HAP-1 (cell line): ENCODE measurements at regions not wholly inside any gene's neighbourhood (a gene's known extent, or its start where the extent isn't known, plus 50 kb on each side); places are given as distances from the start of the nearest gene placed in this dataset.

ENCODE experiments used
- DNase-seq, 2 experiments: peaks; one replicate each; pipeline ENCODE4 v3.0.0-alpha.2; 2016 to 2020; ENCODE audit warnings: low spot score in 2 of 2
- H3K27me3 ChIP-seq: fragments of 250-450 bp; sonication (Bioruptor Pico); 2 replicates; pipeline ENCODE4 v1.5.1; 2020; ENCODE audit warnings: low read depth, mild to moderate bottlenecking, moderate library complexity
- H3K36me3 ChIP-seq: fragments of 250-450 bp; sonication (Bioruptor Pico); replicated peaks from 2 replicates; pipeline ENCODE4 v1.5.1; 2020; ENCODE audit warnings: mild to moderate bottlenecking
- H3K4me1 ChIP-seq: fragments of 250-450 bp; sonication (Bioruptor Pico); 2 replicates; pipeline ENCODE4 v1.5.1; 2020; ENCODE audit warnings: mild to moderate bottlenecking
- H3K4me3 ChIP-seq: fragments of 250-450 bp; sonication (Bioruptor Pico); 2 replicates; pipeline ENCODE4 v1.5.1; 2020; ENCODE audit warnings: mild to moderate bottlenecking, moderate library complexity
- H3K9me3 ChIP-seq: fragments of 250-450 bp; sonication (Bioruptor Pico); 2 replicates; pipeline ENCODE4 v1.5.1; 2020; ENCODE audit warnings: mild to moderate bottlenecking, moderate library complexity
- in situ Hi-C: fragments of 300-500 bp; cut with MboI; formaldehyde crosslinking; loops from 3 replicates; pipeline ENCODE4 v1.14.3; 2020; ENCODE audit warnings: low sequenced_read_pairs, inconsistent platforms, mixed read lengths

- DNase-seq: no peak
- Histone ChIP-seq H3K27me3 (no peaks in the 10 kb centered on the region; the same call in 1 of the 2 replicates), H3K36me3 (no peaks in the 10 kb centered on the region), H3K9me3 (no peaks in the 10 kb centered on the region), H3K4me1 (no peaks in the 10 kb centered on the region), H3K4me3 (no peak overlapping the region)
- in situ Hi-C loops: no loop called here
These were observed 176.2 kb downstream of the ADGRL4 start for GRCh38 chr1:78830321-78830720.

GRCh38 chr1:78831731-78832360 is 174.7 kb downstream of the ADGRL4 start:
- Histone ChIP-seq H3K9me3 (no peaks in the 10 kb centered on the region), H3K27me3 (no peaks in the 10 kb centered on the region; the same call in 1 of the 2 replicates), H3K4me1 (no peaks in the 10 kb centered on the region), H3K4me3 (no peak overlapping the region), H3K36me3 (no peaks in the 10 kb centered on the region)
- in situ Hi-C loops: no loop called here
- no peak for DNase-seq

- no peaks in the 10 kb centered on the region for H3K36me3 ChIP-seq
- no peak for DNase-seq
- no peak overlapping the region for H3K4me3 ChIP-seq
- H3K27me3 ChIP-seq: no peaks in the 10 kb centered on the region; the same call in 1 of the 2 replicates
- no peaks in the 10 kb centered on the region for H3K9me3 ChIP-seq
- H3K4me1 ChIP-seq: no peaks in the 10 kb centered on the region
- in situ Hi-C loops: no loop called here
These were observed 173.0 kb downstream of the ADGRL4 start for GRCh38 chr1:78833491-78833890.

- Histone ChIP-seq H3K36me3 (no peaks in the 10 kb centered on the region), H3K4me1 (no peaks in the 10 kb centered on the region), H3K9me3 (no peaks in the 10 kb centered on the region), H3K4me3 (no peak overlapping the region), H3K27me3 (no peaks in the 10 kb centered on the region; the same call in 1 of the 2 replicates)
- no peak for DNase-seq
- in situ Hi-C loops: no loop called here
These were observed 172.3 kb downstream of the ADGRL4 start for GRCh38 chr1:78834201-78834741.

GRCh38 chr1:78836726-78837125 is 169.8 kb downstream of the ADGRL4 start:
- no peaks in the 10 kb centered on the region for H3K4me1 ChIP-seq
- in situ Hi-C loops: no loop called here
- H3K9me3 ChIP-seq: no peaks in the 10 kb centered on the region
- DNase-seq: no peak
- no peaks in the 10 kb centered on the region; the same call in 1 of the 2 replicates for H3K27me3 ChIP-seq
- no peaks in the 10 kb centered on the region for H3K36me3 ChIP-seq
- H3K4me3 ChIP-seq: no peak overlapping the region

GRCh38 chr1:78839704-78840277 is 166.7 kb downstream of the ADGRL4 start:
- DNase-seq: peak; percentile 22 to 53
- Histone ChIP-seq H3K36me3 (no peaks in the 10 kb centered on the region), H3K4me3 (no peak overlapping the region), H3K27me3 (no peaks in the 10 kb centered on the region), H3K4me1 (no peaks in the 10 kb centered on the region), H3K9me3 (no peaks in the 10 kb centered on the region)
- in situ Hi-C loops: no loop called here
